GM12864 (cell line): ENCODE measurements at regions not wholly inside any gene's neighbourhood (a gene's known extent, or its start where the extent isn't known, plus 50 kb on each side); places are given as distances from the start of the nearest gene placed in this dataset.

Experiments used
- DNase-seq: peaks from one replicate; pipeline ENCODE4 v3.0.0-alpha.2; 2011; ENCODE audit warnings: low read depth
- H3K4me3 ChIP-seq: 2 replicates; pipeline ENCODE4 v1.5.1; 2011; ENCODE audit warnings: mild to moderate bottlenecking, low read depth, low read length, control low read depth
- CTCF ChIP-seq: IDR thresholded peaks from 2 replicates; pipeline ENCODE4 v1.5.1; 2011; ENCODE audit warnings: low read depth, mild to moderate bottlenecking, moderate library complexity, low read length, control low read depth, inconsistent platforms; ENCODE audit errors: missing control alignments

GRCh38 chr11:13140028-13140870, 131.1 kb downstream of the RASSF10 start:
- no peak for DNase-seq
- H3K4me3 ChIP-seq: no peak overlapping the region
- TF ChIP-seq CTCF: no peak

- TF ChIP-seq CTCF: no peak
- no peak overlapping the region for H3K4me3 ChIP-seq
- no peak for DNase-seq
Observed at GRCh38 chr11:13140873-13141655, 131.9 kb downstream of the RASSF10 start.

- no peak for TF ChIP-seq CTCF
- no peak overlapping the region for H3K4me3 ChIP-seq
- no peak for DNase-seq
Observed at GRCh38 chr11:13141731-13142709, 132.9 kb downstream of the RASSF10 start.

GRCh38 chr11:13143486-13144297, 133.9 kb upstream of the BMAL1 start:
- TF ChIP-seq CTCF: no peak
- DNase-seq: no peak
- no peak overlapping the region for H3K4me3 ChIP-seq

- no peak overlapping the region for H3K4me3 ChIP-seq
- no peak for TF ChIP-seq CTCF
- no peak for DNase-seq
Observed at GRCh38 chr11:13145461-13145860, 132.1 kb upstream of the BMAL1 start.

- no peak for TF ChIP-seq CTCF
- DNase-seq: no peak
Observed at GRCh38 chr11:13149991-13150390, 127.6 kb upstream of the BMAL1 start.

More at GRCh38 chr11:13149991-13150390, 127.6 kb upstream of the BMAL1 start:
- H3K4me3 ChIP-seq: no peak overlapping the region
